Keratinocyte (primary cell): ENCODE measurements at regions not wholly inside any gene's neighbourhood (a gene's known extent, or its start where the extent isn't known, plus 50 kb on each side); places are given as distances from the start of the nearest gene placed in this dataset.
A peak's percentile ranks its signal among the peaks of the same experiment; 100 is the strongest.

Experiments
- DNase-seq: peaks from one replicate; pipeline ENCODE4 v3.0.0-alpha.2; 2011; ENCODE audit warnings: low read depth, missing footprints, low spot score
- FAIRE-seq: peaks from 2 replicates; lab custom pipeline; 2011; peaks lifted over from hg19 to GRCh38; lab: Jason Lieb, UNC
- H2AFZ ChIP-seq: 2 replicates; pipeline ENCODE4 v1.6.0; 2012; ENCODE audit warnings: low read length, control low read depth, inconsistent platforms; ENCODE audit not compliant: control insufficient read depth
- H3K27ac ChIP-seq: 2 replicates; pipeline ENCODE4 v1.5.1; 2011; ENCODE audit warnings: low read length; ENCODE audit not compliant: control insufficient read depth, insufficient read depth
- H3K27me3 ChIP-seq: 3 replicates; pipeline ENCODE4 v1.6.0; 2011; ENCODE audit warnings: low read length; ENCODE audit not compliant: control insufficient read depth, insufficient read depth; ENCODE audit errors: extremely low read depth
- H3K36me3 ChIP-seq, 2 experiments: 2 replicates in 1 of 2; 3 replicates in 1 of 2; pipeline ENCODE4 v1.5.1; 2011; ENCODE audit warnings: low read length in 2 of 2, mild to moderate bottlenecking in 1 of 2; ENCODE audit not compliant: control insufficient read depth in 2 of 2, insufficient read depth in 2 of 2; ENCODE audit errors: extremely low read depth in 1 of 2
- H3K4me1 ChIP-seq: 3 replicates; pipeline ENCODE4 v1.5.1; 2011; ENCODE audit warnings: low read length; ENCODE audit not compliant: control insufficient read depth, insufficient read depth; ENCODE audit errors: extremely low read depth
- H3K4me2 ChIP-seq: 3 replicates; pipeline ENCODE4 v1.6.0; 2011; ENCODE audit warnings: low read depth, low read length; ENCODE audit not compliant: control insufficient read depth, insufficient read depth; ENCODE audit errors: extremely low read depth
- H3K4me3 ChIP-seq, 3 experiments: fragments of 200-600 bp in 1 of 3; sonication (generic) in 1 of 3; 2 replicates in 2 of 3; 3 replicates in 1 of 3; pipeline ENCODE4 v1.5.1; 2011 to 2016; ENCODE audit warnings: low read length in 3 of 3, mild to moderate bottlenecking in 3 of 3, control low read depth in 2 of 3, inconsistent platforms in 1 of 3, low read depth in 1 of 3, mixed read lengths in 1 of 3, mixed run types in 1 of 3, moderate library complexity in 1 of 3; ENCODE audit not compliant: control insufficient read depth in 2 of 3, insufficient read depth in 2 of 3; ENCODE audit errors: extremely low read depth in 1 of 3
- H3K79me2 ChIP-seq: 2 replicates; pipeline ENCODE4 v1.6.0; 2012; ENCODE audit warnings: low read length; ENCODE audit not compliant: control insufficient read depth, insufficient read depth
- H3K9ac ChIP-seq: 3 replicates; pipeline ENCODE4 v1.6.0; 2011; ENCODE audit warnings: low read length; ENCODE audit not compliant: control insufficient read depth, insufficient read depth; ENCODE audit errors: extremely low read depth
- H3K9me1 ChIP-seq: 3 replicates; pipeline ENCODE4 v1.6.0; 2011; ENCODE audit warnings: low read length; ENCODE audit not compliant: control insufficient read depth, insufficient read depth; ENCODE audit errors: extremely low read depth
- H3K9me3 ChIP-seq: 2 replicates; pipeline ENCODE4 v1.5.1; 2012; ENCODE audit warnings: low read depth, low read length; ENCODE audit not compliant: control insufficient read depth
- H4K20me1 ChIP-seq: 3 replicates; pipeline ENCODE4 v1.6.0; 2011; ENCODE audit warnings: low read length; ENCODE audit not compliant: control insufficient read depth, insufficient read depth; ENCODE audit errors: extremely low read depth
- EZH2 ChIP-seq: IDR thresholded peaks from one replicate; pipeline ENCODE4 v1.6.1; 2012; ENCODE audit warnings: inconsistent platforms, mild to moderate bottlenecking, low read length, moderate library complexity
- dilution Hi-C: fragments of 300-500 bp; cut with MboI; formaldehyde crosslinking; loops from one replicate; pipeline ENCODE4 v1.7.0; 2020; ENCODE audit warnings: low sequenced_read_pairs; ENCODE audit not compliant: extremely low pct_ligation_motif_present
- TF ChIP-seq, protein P1 (sequence below), 3 experiments: IDR thresholded peaks in 1 of 3; conservative IDR thresholded peaks in 1 of 3; optimal IDR thresholded peaks in 1 of 3; 2 replicates in 2 of 3; 3 replicates in 1 of 3; pipeline versions ENCODE3 to v1.5.1; 2011; ENCODE audit warnings: low read length in 3 of 3, mild to moderate bottlenecking in 3 of 3, moderate library complexity in 2 of 3, control low read depth in 1 of 3, inconsistent platforms in 1 of 3; ENCODE audit not compliant: insufficient read depth in 2 of 3; ENCODE audit errors: extremely low read depth in 1 of 3

DNA sequence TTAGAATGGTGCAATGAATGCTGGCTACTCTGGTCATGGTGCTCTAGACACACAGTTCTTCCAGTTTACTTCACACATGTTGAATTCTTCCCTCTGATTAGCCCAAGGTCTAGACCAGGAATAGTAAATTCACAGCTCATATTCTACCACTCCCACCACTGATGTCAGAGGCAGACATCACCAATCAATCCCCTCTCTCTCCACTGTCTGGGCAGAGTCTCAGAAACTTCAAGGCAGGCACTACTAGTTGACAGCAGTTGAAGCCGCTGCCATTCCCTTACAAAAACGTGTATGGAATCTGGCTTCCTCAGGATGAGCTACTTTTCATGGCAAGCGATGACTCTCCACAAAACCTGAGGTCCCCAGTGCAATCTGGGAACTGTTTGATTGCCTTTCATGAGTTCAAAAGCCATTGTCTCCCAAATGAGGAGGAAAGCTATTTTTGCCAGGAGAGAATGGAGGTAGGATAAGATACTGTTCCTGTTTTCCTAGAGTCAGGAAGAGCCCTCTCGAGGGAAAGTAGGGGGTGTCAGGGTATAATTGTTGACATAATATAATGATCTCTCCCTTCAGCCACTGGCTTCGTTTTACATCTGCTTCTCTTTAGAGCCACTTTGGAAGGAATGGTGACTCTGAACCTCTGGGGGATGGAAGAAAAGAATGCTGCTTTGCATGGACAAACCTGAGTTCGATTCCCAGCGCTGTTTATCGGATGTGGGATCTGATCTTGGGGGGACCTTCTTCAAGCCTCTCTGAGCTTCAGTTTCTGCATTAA, 90.0 kb downstream of the FOXL1 start:
- DNase-seq (no peak), FAIRE-seq (peak; percentile 61)

GRCh38 chr16:86669285-86669805, 91.0 kb downstream of the FOXL1 start:
- H3K27me3 ChIP-seq: no peaks in the 10 kb centered on the region
- H4K20me1 ChIP-seq: no peaks in the 10 kb centered on the region
- H3K4me1 ChIP-seq: peaks cover 16% of the 10 kb centered on the region
- H2AFZ ChIP-seq: no peak overlapping the region
- no peaks in the 10 kb centered on the region for H3K79me2 ChIP-seq
- no peak for FAIRE-seq
- TF ChIP-seq, protein P1, sequence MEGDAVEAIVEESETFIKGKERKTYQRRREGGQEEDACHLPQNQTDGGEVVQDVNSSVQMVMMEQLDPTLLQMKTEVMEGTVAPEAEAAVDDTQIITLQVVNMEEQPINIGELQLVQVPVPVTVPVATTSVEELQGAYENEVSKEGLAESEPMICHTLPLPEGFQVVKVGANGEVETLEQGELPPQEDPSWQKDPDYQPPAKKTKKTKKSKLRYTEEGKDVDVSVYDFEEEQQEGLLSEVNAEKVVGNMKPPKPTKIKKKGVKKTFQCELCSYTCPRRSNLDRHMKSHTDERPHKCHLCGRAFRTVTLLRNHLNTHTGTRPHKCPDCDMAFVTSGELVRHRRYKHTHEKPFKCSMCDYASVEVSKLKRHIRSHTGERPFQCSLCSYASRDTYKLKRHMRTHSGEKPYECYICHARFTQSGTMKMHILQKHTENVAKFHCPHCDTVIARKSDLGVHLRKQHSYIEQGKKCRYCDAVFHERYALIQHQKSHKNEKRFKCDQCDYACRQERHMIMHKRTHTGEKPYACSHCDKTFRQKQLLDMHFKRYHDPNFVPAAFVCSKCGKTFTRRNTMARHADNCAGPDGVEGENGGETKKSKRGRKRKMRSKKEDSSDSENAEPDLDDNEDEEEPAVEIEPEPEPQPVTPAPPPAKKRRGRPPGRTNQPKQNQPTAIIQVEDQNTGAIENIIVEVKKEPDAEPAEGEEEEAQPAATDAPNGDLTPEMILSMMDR (optimal IDR thresholded peaks at IDR 0.05 in 1 of 3, IDR thresholded peaks at IDR 0.05 in 1 of 3, conservative IDR thresholded peaks at IDR 0.05 in 1 of 3; ENCODE audit: extremely low read depth in 1 of 3, insufficient read depth in 2 of 3, low read length in 3 of 3): no peak
- TF ChIP-seq EZH2: no peak
- no peaks in the 10 kb centered on the region for H3K36me3 ChIP-seq
- no peak overlapping the region for H3K4me2 ChIP-seq
- no peaks in the 10 kb centered on the region for H3K9me1 ChIP-seq
- dilution Hi-C loops: no loop called here
- no peak overlapping the region for H3K27ac ChIP-seq
- H3K9ac ChIP-seq: no peak overlapping the region
- H3K4me3 ChIP-seq: no peak overlapping the region
- no peaks in the 10 kb centered on the region for H3K9me3 ChIP-seq
- DNase-seq: no peak

More for the DNA sequence above, 90.0 kb downstream of the FOXL1 start:
- Histone ChIP-seq H4K20me1 (no peaks in the 10 kb centered on the region), H3K27ac (no peak overlapping the region), H2AFZ (no peak overlapping the region), H3K9me1 (no peaks in the 10 kb centered on the region), H3K27me3 (no peaks in the 10 kb centered on the region), H3K9me3 (no peaks in the 10 kb centered on the region), H3K36me3 (no peaks in the 10 kb centered on the region), H3K4me2 (no peak overlapping the region), H3K79me2 (no peaks in the 10 kb centered on the region), H3K4me3 (no peak overlapping the region), H3K4me1 (peaks cover 26% of the 10 kb centered on the region), H3K9ac (no peak overlapping the region)
- TF ChIP-seq, protein P1 (optimal IDR thresholded peaks at IDR 0.05 in 1 of 3, IDR thresholded peaks at IDR 0.05 in 1 of 3, conservative IDR thresholded peaks at IDR 0.05 in 1 of 3; ENCODE audit: extremely low read depth in 1 of 3, insufficient read depth in 2 of 3, low read length in 3 of 3): no peak
- no peak for TF ChIP-seq EZH2
- dilution Hi-C loops: no loop called here
